GM19395 (cell line): ENCODE measurements at regions not wholly inside any gene's neighbourhood (a gene's known extent, or its start where the extent isn't known, plus 50 kb on each side); places are given as distances from the start of the nearest gene placed in this dataset.

Experiments
- ATAC-seq: cut with Tn5 transposase; IDR thresholded peaks from one replicate; pipeline ENCODE4 v1.9.1; 2021; ENCODE audit warnings: mild to moderate bottlenecking, moderate library complexity; ENCODE audit not compliant: unreplicated experiment

DNA sequence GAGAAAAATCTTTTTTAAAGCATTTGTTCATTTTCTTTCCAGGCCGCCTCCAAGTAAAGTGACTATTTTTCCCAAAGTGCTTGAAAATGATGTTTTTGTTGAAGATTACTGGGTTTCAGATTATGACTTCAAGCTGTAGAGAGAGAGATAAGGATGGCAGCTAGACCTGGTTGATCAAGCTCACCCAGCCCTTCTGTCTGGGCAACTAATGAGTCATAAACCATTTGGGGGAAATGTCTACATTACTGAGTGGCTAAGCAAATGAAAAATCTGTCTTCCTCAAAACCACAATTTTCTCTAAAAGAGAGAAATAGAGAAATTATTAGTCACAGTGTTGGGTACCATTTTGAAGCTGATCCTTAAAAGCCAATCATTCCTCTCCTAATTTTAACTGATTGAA is 355.4 kb upstream of the CPEB2 start:
- ATAC-seq: no peak

DNA sequence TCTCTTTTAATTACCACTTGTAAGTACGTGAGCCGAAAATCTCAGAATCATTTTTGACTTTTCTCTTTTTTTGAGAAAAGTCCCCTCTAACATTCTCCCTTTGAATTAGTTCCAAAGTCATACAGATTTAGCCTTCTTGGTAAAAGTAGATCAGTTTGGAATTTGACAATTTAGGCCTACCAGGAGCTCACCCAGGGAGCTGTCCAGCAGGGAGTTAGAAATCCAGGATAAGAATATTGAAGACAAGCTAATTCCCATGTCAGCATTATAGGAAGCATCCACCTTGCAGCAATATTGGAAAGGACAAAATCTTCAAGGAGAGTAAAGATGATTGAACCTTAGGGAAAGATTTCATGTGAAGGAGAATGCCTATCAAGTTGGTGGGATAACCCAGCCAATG is 352.2 kb upstream of the CPEB2 start:
- no peak for ATAC-seq

DNA sequence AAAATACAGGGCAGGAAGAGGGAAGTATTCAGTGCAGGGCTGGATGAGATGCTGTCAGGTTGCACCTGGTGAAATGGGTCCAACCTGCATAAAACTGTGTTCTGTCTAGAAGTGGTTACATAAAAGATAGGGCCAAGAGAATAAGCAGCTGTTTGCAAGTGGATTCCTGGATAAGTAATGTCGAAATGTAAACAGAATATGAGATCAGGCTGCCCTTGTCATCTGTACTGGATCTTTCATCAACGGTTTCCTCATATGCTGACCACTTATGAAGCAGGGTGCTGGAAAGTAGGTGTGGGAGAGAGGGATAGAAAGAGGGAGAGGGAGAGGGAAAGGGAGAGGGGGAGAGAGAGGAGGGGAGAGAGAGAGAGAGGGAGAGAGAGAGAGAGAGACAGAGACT is 349.8 kb upstream of the CPEB2 start:
- ATAC-seq: no peak

DNA sequence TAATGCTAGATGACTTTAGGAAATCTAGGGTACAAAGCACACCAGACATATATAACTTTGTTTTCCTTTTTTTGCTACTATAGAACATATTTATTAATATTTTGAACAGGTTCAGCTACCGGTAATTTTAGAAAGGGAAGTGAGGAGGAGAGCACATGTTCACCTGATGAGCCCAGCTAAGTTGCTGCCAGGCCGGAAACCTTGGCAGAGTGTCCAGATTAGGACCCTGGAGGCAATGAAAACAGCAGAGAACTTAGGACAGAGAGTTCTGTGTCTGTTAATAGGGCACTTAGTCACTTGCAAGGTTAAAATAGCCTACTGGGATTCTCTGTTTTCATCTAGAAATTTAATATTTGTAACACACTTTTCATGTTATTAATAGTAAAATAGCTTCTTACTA is 348.9 kb upstream of the CPEB2 start:
- no peak for ATAC-seq

DNA sequence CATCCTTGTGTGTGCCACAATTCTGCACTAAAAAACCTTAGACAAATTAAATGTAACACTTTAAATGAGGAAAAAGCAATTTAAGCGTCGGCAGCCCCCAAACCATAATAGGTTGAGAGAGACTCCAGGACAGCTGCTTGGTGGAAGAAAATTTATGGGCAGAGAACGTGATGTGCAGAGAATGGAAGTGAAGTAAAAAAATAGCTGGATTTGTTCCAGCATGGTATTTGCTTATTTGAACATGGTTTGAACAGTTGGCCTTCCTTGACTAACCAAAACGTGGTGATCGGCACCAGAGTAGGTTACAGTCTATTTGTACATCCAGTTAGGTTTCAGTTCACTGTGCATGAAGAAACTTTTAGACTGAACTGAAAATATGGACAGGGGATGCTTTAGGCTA is 343.0 kb upstream of the CPEB2 start:
- ATAC-seq: no peak

DNA sequence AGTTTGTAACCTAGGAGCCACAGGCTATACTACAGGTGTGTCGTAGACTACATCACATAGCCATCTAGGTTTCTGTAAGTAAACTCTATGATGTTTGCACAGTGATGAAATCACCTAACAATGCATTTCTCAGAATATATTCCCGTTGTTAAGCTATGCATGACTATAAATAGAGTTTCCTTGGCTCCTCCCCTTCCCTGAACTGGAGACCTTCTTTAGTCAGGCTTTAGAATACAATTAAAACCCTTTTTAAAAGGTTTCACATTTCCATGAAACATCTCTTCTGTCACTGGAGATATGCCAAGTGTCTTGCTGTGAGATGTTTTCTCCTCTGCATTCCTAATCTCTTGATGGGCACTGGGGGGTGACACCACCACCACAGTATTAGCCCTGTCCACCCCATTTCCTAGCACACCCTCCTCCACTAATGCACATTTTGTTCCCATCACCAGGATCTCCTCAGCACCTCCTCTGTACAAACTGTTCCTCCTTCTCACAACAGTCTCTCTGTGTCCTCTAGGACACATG is 334.6 kb upstream of the CPEB2 start:
- ATAC-seq: no peak

DNA sequence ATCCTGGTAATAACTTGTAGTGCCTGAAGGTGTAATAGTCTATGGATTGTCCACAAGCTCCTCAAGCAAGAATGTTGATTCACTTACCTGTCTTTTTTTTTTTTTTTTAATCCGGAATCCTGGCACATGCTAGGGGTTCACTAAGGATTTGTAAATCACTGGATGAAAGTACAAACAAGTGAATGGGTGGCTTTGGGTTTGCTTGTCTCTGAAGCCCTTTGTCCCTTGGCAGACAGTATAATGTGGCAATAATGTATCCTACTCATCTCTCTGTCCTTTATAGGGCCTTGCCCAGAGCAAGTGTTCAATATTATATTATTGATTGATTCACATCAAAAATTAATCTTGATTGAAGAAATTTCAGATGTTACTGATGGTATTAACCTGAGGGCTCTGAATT is 334.0 kb upstream of the CPEB2 start:
- ATAC-seq: no peak

DNA sequence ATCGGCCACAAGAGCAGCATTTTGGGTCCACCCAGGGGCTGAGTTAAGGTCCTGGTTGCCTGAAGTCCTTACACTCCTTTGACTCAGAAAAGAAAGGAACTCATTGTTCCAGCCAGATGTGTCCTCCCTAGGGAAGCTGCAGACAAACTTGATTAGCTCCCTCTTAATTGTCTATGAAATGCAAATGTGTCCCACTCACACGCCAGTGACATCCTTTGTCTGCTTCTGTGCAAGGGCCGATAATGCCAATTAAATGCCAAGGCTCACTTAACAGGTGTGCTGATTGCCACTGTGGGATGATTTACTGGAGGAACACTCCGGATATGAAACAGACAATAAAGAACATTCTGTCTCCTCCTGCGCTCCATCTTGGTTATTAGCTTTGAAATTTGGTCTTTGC is 332.9 kb upstream of the CPEB2 start:
- ATAC-seq: no peak

DNA sequence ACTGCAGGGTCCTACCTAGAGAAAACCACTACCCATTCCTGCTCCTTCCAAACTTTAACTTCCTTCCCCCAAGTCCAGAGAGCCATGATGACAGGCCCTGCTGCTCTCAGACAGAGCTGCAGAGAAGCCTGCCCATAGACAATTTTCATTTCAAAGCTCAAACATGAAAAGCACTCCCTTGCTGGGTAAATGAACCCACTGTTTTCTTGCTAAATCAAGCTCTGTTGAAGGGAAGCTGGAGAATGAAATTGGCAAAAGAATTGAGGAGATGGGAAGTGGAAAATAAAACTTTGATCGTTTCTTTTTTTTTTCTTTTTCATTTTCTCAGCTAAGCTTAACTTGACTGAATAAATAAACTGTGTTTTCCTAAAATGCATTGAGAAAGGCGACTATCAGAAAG is 331.1 kb upstream of the CPEB2 start:
- ATAC-seq: no peak

DNA sequence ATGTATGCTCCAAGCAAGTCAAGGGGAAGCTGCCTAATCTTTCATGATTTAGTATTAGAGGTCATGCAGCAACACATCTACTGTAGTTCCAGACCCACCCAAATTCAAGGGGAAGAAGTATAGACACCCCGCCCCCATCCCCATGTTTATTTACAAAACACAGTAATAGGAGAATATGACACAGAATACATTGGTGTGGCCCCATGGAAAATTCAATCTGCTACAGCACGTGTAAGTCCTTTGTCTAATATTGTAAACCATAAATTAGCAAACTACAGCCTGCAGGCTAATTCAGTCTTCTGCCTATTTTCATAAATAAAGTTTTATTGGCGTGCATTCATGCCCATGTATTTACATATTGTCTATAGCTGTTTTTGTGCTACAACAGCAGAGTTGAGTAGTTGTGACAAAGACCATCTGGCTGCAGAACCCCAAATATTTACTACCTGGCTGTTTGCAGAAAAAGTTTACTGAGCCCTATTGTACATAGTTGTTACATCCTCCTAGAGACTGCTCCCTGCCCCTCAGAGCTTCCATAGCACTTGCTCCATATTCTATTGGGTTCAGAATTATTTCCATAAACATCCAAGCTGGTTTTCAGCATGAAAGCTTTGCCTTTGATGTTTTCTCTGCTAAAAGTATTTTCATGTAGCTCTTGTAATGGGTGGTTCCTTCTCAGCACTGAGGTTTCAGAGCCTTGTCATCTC is 326.8 kb upstream of the CPEB2 start:
- no peak for ATAC-seq

DNA sequence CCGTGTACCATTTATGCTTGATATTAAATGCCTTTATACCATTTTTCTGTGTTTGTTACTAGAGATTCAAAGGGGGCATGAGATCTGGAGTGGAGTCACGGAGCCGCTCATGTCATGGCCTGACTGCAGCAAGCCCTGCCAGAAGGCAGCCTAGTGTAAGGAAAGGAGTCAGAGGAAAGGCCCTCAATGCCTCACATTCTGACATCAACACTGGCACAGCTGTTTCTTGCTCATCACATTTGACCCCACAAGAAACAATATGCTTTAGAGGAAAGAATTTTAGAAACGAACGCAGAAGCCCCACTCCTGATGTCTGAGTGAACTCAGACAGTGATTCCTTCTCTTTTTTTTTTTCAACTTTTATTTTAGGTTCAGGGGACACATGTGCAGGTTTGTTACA is 322.4 kb upstream of the CPEB2 start:
- no peak for ATAC-seq

DNA sequence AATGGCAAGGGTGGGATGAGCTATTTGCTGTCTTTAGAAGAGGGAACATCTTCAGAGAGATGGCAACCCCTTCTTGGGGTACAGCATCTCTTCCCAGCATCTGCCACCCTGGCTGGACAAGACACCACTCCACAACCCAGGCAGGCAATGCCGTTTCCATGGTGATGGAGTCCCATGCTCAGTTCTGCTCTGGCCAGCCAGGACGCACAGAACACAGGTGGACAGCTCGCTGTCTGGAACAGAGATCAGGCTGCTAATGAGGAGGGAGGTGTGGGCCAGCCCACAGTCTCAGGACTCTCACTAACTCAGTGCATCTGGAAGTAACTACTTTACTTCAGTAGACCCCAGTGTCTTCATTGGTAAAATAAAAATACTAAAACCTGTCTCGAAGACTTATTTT is 321.0 kb upstream of the CPEB2 start:
- ATAC-seq: no peak

DNA sequence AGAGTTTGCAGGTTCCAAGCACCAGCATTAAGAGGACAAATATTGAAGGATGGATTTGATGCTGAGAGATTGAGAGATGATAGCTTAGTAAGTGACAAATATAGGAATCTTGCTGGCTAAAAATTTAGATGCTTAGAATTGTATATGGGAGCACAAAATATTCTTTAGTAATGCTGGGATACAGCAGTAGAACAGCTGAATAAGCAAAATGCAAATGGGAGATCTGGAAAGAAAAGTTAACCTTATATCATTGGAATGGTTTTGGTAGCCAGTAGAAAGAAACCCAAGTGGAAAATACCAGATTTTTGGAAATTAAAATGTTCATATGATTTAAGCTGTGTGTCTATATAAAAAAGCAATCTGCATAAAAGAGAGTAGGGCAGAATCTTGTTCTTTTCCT is 308.6 kb upstream of the CPEB2 start:
- no peak for ATAC-seq

DNA sequence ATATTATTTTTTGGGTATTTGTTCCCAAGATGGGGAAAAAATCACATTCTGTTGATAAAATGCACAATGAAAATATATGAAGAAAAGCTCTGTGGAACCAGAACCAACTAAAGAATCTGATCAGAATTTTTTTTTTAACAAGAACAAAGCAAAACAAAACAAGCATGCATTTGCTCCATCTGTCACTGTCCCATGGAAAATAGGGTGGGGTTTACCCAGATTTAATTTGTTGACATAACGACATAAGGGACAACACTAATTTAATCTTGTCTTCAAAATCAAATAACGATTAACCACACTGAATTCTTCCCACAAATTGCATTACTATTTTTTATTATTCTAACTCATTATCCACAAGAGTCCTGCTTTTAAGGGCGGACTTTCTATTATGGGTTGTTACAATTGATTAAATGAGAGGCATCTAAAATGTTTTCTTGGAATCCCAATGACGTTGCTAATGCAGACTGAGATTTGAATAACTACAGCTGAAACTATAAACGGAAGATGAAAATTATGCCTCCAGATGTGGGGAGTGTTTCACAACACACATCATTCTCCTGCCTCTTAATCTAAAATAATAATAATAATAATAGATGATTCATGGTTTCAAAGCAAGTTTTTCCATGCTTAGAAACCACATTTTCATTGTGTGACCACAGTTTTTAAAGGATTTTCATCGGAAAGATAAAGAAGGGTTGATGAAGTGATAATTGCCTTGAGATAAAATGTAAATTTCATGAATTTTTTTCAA is 307.0 kb upstream of the CPEB2 start:
- ATAC-seq: no peak

DNA sequence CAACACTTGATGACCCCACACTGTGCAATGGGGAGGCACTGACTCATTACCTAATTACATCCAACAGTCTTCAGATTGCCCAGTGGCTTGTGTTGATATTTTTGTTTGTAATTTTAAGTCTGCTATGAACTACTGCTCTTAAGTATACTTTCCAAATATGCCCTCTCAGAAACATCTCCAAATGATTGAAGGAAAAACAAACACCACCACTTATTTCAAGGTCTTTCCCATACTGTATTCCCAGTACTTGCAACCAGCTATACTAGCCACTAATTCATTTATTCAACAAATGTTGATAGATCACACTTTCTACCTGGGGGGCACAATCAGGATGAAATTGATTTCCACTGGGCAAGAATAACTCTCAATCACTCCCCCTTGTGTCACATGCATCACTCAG is 302.2 kb upstream of the CPEB2 start:
- no peak for ATAC-seq

DNA sequence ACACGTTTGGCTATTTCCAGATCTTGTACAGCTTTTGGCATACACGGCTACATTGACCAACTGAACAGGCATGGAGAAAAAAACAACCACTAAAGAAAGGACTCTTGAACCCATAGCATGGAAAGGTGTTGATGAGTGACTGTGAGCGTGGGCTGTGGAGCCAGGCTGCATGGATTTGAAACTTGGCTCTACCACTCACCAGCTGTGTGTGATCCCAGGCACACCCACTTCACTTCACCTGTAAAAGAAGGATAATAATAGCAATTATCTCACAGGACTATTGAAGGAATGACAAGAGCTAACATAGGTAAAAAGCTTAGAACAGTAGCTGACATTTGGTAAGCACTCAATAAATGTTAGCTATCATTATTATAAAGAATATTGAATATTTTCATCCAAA is 301.7 kb upstream of the CPEB2 start:
- no peak for ATAC-seq

DNA sequence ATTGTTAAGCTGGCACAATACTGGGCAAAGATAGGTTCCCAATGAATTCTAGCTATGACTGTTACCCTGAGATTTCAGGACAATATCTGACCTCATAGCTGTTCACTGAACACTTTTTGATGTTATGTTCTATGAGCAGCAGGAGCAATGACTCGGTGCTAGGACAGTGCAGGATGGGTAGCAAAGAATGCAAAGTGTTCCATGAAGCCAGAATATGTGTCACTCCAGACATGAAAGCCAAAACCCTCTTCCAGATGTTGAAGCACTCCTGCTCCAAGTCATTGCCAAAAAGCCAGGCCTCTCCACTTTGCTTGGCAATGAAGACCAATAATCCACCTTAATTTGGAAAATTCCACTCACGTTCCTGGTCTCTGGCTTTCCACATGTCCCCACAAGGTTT is 300.9 kb upstream of the CPEB2 start:
- ATAC-seq: no peak

DNA sequence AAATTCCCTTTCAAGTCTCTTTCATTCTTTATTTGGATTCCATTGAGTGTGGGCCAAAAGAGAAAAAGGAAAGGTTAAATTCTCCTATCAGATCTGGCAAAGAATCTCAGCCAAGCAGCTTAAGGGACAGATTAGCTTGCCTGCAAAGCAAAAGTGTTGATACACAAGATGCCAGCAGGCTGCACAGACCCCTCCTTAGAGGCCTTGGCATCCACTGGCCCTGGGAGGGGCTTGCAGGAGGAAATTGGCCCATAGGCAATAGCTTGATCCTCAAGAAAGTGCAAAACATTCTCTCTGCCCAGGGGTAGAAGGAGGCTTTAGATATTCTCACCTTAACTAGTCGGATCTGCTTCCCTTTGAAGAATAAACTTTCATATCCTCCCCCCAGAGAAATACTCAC is 300.4 kb upstream of the CPEB2 start:
- no peak for ATAC-seq

DNA sequence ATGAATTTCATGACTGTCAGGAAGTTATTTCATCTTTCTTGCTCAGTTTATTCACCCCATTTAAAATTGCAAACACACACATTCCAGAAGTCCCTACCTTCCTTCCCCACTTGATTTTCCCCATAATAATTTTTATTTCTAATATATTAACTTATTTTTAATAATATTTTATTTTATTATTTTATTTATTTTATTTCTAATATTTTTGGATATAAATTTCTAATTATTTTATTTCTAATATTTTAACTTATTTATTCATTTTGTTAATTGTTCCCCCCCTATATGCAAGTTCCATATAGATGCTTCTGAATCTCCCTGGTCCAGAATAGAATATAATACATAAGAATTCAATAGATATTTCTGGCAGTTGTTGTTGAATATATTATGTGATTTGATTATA is 293.7 kb upstream of the CPEB2 start:
- no peak for ATAC-seq

DNA sequence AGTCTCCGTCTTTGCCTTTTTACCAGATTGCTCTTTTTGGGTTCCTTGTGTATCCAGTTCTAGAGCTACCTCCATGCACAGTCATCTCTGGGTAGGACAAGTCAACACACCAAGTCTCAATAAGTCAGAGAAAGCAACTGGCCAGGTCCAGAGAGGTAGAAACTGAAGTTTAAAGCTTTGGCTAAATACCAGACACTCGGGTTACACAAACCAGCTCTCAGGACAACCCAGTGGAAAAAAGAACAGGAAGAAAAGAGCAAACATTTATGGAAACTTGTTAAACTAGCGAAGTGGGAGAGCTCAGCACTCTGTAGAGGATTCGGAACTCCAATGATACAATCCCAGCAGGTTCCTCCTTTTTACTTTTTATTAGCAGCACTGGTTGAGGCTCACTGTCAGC is 291.0 kb upstream of the CPEB2 start:
- ATAC-seq: no peak

DNA sequence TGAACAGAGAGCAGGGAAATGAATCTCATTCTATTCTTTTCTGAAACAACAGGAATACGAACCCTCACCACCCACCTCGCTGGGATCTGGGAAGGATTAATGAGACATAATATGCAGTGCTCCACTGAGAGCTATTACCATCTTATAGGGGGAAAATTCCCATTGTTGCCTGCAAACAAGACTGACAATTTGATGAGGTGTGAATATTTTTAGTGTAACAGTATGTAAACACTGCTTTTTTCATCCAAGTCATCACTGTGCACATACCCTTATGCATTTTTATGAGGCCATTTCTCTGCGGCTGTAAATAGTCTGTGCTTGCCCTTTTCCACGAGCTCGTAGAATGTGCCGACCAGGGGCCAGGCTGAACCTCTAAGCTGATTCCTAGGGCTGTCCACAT is 285.6 kb upstream of the CPEB2 start:
- no peak for ATAC-seq

DNA sequence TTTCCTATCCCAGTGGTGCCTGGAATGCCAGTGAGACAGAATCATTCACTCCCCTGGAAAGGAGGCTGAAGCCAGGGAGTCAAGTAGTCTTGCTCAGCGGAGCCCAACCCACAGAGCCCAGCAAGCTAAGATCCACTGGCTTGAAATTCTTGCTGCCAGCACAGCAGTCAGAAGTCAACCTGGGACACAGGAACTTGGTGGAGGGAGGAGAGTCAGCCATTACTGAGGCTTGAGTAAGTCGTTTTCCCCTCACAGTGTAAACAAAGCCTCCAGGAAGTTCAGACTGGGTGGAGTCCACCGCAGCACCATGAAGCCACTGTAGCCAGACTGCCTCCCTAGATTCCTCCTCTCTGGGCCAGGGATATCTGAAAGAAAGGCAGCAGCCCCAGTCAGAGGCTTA is 283.2 kb upstream of the CPEB2 start:
- ATAC-seq: no peak

DNA sequence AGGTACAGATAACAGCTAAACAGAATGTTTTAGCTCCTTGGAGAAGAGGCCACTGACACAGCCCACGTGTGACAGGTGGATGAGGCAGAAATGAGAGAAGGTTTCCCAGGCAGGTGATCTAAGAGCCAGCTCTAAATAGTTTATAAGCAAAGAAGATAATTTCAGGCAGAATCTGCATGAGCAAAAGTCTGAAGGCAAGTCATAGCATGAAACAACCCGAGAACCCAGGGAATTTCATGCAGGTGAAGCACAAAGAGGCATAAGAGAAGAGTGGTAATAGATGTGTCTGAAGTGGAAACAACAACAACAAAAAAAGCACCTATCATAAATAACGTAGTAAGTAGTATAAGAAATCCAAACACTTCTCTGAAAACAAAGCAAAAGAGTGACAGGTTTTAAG is 275.8 kb upstream of the CPEB2 start:
- ATAC-seq: peak; percentile 25
